Mesodermal cell (in vitro differentiated cells): ENCODE measurements at regions not wholly inside any gene's neighbourhood (a gene's known extent, or its start where the extent isn't known, plus 50 kb on each side); places are given as distances from the start of the nearest gene placed in this dataset.

Experiments
- H3K27ac ChIP-seq: 2 replicates; pipeline ENCODE4 v1.7.0; 2013; ENCODE audit warnings: mild to moderate bottlenecking, low read depth, low read length, moderate library complexity; ENCODE audit not compliant: severe bottlenecking
- H3K36me3 ChIP-seq: 2 replicates; pipeline ENCODE4 v1.7.1; 2013; ENCODE audit warnings: mild to moderate bottlenecking, low read length, moderate library complexity; ENCODE audit not compliant: control insufficient read depth, insufficient read depth
- H3K4me1 ChIP-seq: one replicate; pipeline ENCODE4 v1.7.1; 2013; ENCODE audit warnings: mild to moderate bottlenecking, low read length; ENCODE audit not compliant: insufficient read depth, control insufficient read depth, poor library complexity, severe bottlenecking
- H3K4me3 ChIP-seq: 2 replicates; pipeline ENCODE4 v1.7.0; 2013; ENCODE audit warnings: low read length, control low read depth, mild to moderate bottlenecking; ENCODE audit not compliant: insufficient read depth, poor library complexity, severe bottlenecking; ENCODE audit errors: extremely low read depth
- H3K9me3 ChIP-seq: 2 replicates; pipeline ENCODE4 v1.7.1; 2013; ENCODE audit warnings: mild to moderate bottlenecking, low read length, moderate library complexity; ENCODE audit not compliant: control insufficient read depth
- WGBS, 2 experiments: methylation state at CpG; one replicate each; pipeline ENCODE4 v1.1.5; 2013; ENCODE audit warnings: missing lambda C conversion rate in 2 of 2; ENCODE audit not compliant: insufficient coverage in 2 of 2; 5-methylcytosine and 5-hydroxymethylcytosine counted together

GRCh38 chr1:173421789-173422188 is 55.3 kb upstream of the PRDX6 start:
- H3K9me3 ChIP-seq, result no peaks in the 10 kb centered on the region
- peaks cover 16% of the 10 kb centered on the region for H3K36me3 ChIP-seq
- 100% methylated on average over 1 of the region's 4 CpGs; no CpG with 5 or more reads in 1 of the 2 experiments for WGBS, 2 experiments
- H3K27ac ChIP-seq, result no peak overlapping the region
- no peak overlapping the region for H3K4me3 ChIP-seq
- peaks cover 8% of the 10 kb centered on the region for H3K4me1 ChIP-seq

GRCh38 chr1:173422456-173422976 is 54.6 kb upstream of the PRDX6 start:
- Histone ChIP-seq H3K9me3 (no peaks in the 10 kb centered on the region), H3K4me3 (no peak overlapping the region), H3K36me3 (peaks cover 12% of the 10 kb centered on the region), H3K4me1 (peaks cover 8% of the 10 kb centered on the region), H3K27ac (no peak overlapping the region)
- 83 to 93% methylated on average over 1 to 2 of the region's 5 CpGs for WGBS, 2 experiments

GRCh38 chr1:173423291-173423690 is 53.8 kb upstream of the PRDX6 start:
- H3K27ac ChIP-seq, result no peak overlapping the region
- H3K36me3 ChIP-seq, result peaks cover 5% of the 10 kb centered on the region
- H3K4me1 ChIP-seq, result peaks cover 8% of the 10 kb centered on the region
- H3K9me3 ChIP-seq, result no peaks in the 10 kb centered on the region
- H3K4me3 ChIP-seq, result no peak overlapping the region
- 86% methylated on average over 1 of the region's 1 CpG; no CpG with 5 or more reads in 1 of the 2 experiments for WGBS, 2 experiments

GRCh38 chr1:173424143-173424542 is 53.0 kb upstream of the PRDX6 start:
- Histone ChIP-seq H3K36me3 (no peaks in the 10 kb centered on the region), H3K4me1 (peaks cover 13% of the 10 kb centered on the region), H3K27ac (no peak overlapping the region), H3K4me3 (no peak overlapping the region), H3K9me3 (no peaks in the 10 kb centered on the region)
- WGBS, 2 experiments, result 93 to 95% methylated on average over 3 to 4 of the region's 4 CpGs

- Histone ChIP-seq H3K4me3 (no peak overlapping the region), H3K9me3 (no peaks in the 10 kb centered on the region), H3K36me3 (no peaks in the 10 kb centered on the region), H3K4me1 (peaks cover 19% of the 10 kb centered on the region), H3K27ac (no peak overlapping the region)
- WGBS, 2 experiments, result 85 to 100% methylated on average over 1 to 2 of the region's 2 CpGs
Observed at GRCh38 chr1:173424782-173425407, 52.2 kb upstream of the PRDX6 start.

- Histone ChIP-seq H3K9me3 (no peaks in the 10 kb centered on the region), H3K4me3 (no peak overlapping the region), H3K27ac (no peak overlapping the region), H3K36me3 (no peaks in the 10 kb centered on the region), H3K4me1 (peaks cover 30% of the 10 kb centered on the region)
- WGBS, 2 experiments, result 89 to 100% methylated on average over 1 of the region's 5 CpGs
Observed at GRCh38 chr1:173426057-173426456, 51.1 kb upstream of the PRDX6 start.

GRCh38 chr1:173427146-173428054 is 49.7 kb upstream of the PRDX6 start:
- 50 to 93% methylated on average over 2 to 3 of the region's 9 CpGs for WGBS, 2 experiments
- Histone ChIP-seq H3K4me1 (peaks cover 30% of the 10 kb centered on the region), H3K4me3 (no peak overlapping the region), H3K9me3 (no peaks in the 10 kb centered on the region), H3K36me3 (peaks cover 6% of the 10 kb centered on the region), H3K27ac (no peak overlapping the region)
